AG20443 (cell line): ENCODE measurements at regions not wholly inside any gene's neighbourhood (a gene's known extent, or its start where the extent isn't known, plus 50 kb on each side); places are given as distances from the start of the nearest gene placed in this dataset.

Source experiments
- DNase-seq: peaks from one replicate; pipeline ENCODE4 v3.0.0; 2012; ENCODE audit warnings: low spot score, mixed read lengths

GRCh38 chr15:31241888-31242522, 84.6 kb upstream of the KLF13 start:
- no peak for DNase-seq

- DNase-seq: no peak
These were observed 82.7 kb upstream of the KLF13 start for GRCh38 chr15:31243895-31244294.

GRCh38 chr15:31245135-31245689, 81.4 kb upstream of the KLF13 start:
- no peak for DNase-seq

GRCh38 chr15:31245756-31246155, 80.9 kb upstream of the KLF13 start:
- DNase-seq: no peak

- DNase-seq: no peak
These were observed 79.2 kb upstream of the KLF13 start for GRCh38 chr15:31247404-31247803.

- no peak for DNase-seq
These were observed 78.4 kb upstream of the KLF13 start for GRCh38 chr15:31248263-31248662.

- DNase-seq: no peak
These were observed 77.7 kb upstream of the KLF13 start for GRCh38 chr15:31248951-31249350.

GRCh38 chr15:31250033-31250432, 76.6 kb upstream of the KLF13 start:
- no peak for DNase-seq

- DNase-seq: no peak
These were observed 75.5 kb upstream of the KLF13 start for GRCh38 chr15:31251165-31251564.

GRCh38 chr15:31252171-31252785, 74.4 kb upstream of the KLF13 start:
- DNase-seq: no peak

GRCh38 chr15:31254431-31255175, 72.0 kb upstream of the KLF13 start:
- peak; percentile 49 for DNase-seq

GRCh38 chr15:31255176-31255510, 71.5 kb upstream of the KLF13 start:
- DNase-seq: no peak

GRCh38 chr15:31255732-31256377, 70.8 kb upstream of the KLF13 start:
- DNase-seq: no peak

GRCh38 chr15:31256378-31257265, 70.0 kb upstream of the KLF13 start:
- DNase-seq: no peak

- DNase-seq: no peak
These were observed 69.3 kb upstream of the KLF13 start for GRCh38 chr15:31257286-31257685.

GRCh38 chr15:31258260-31258659, 68.4 kb upstream of the KLF13 start:
- no peak for DNase-seq

- no peak for DNase-seq
These were observed 66.9 kb upstream of the KLF13 start for GRCh38 chr15:31259562-31260252.

- DNase-seq: no peak
These were observed 65.9 kb upstream of the KLF13 start for GRCh38 chr15:31260646-31261265.

GRCh38 chr15:31261266-31262142, 65.1 kb upstream of the KLF13 start:
- DNase-seq: no peak

GRCh38 chr15:31262143-31262530, 64.5 kb upstream of the KLF13 start:
- DNase-seq: no peak
